A673 (cell line): ENCODE measurements at regions not wholly inside any gene's neighbourhood (a gene's known extent, or its start where the extent isn't known, plus 50 kb on each side); places are given as distances from the start of the nearest gene placed in this dataset.

Source experiments
- BruUV-seq: library from RNA; stranded (reverse); fragments of 400-500 nt; replicated peaks from 2 replicates; lab custom pipeline; 2021; lab: Mats Ljungman, UMichigan
- CTCF ChIA-PET: fragments of 300-600 bp; sonication (Branson Sonifier 250); formaldehyde crosslinking; loops from one replicate; lab custom pipeline; 2022; ENCODE audit warnings: antibody characterized with exemption; lab: Charles Lee
- POLR2A ChIA-PET: fragments of 300-600 bp; sonication (Branson Sonifier 250); formaldehyde crosslinking; loops from one replicate; lab custom pipeline; 2022; ENCODE audit warnings: antibody characterized with exemption; ENCODE audit not compliant: low non-redundant PET; lab: Charles Lee
- DNase-seq: peaks from one replicate; pipeline ENCODE4 v3.0.0-alpha.2; 2015; ENCODE audit warnings: low spot score
- H3K27ac ChIP-seq: fragments of 200-600 bp; sonication (generic); 2 replicates; pipeline ENCODE4 v1.5.1; 2016; ENCODE audit warnings: mixed run types, low read depth, mild to moderate bottlenecking, mixed read lengths, antibody characterized with exemption, low read length; ENCODE audit not compliant: poor library complexity, severe bottlenecking
- H3K27me3 ChIP-seq: fragments of 200-600 bp; sonication (generic); replicated peaks from 2 replicates; pipeline ENCODE4 v1.6.1; 2017; ENCODE audit warnings: mixed run types, low read depth, mild to moderate bottlenecking, mixed read lengths, antibody characterized with exemption, low read length; ENCODE audit not compliant: insufficient read depth, poor library complexity
- H3K36me3 ChIP-seq: fragments of 200-600 bp; sonication (generic); 2 replicates; pipeline ENCODE4 v1.6.1; 2016; ENCODE audit warnings: mixed run types, mild to moderate bottlenecking, mixed read lengths, antibody characterized with exemption, low read length; ENCODE audit not compliant: insufficient read depth, poor library complexity, severe bottlenecking
- H3K4me1 ChIP-seq: fragments of 200-600 bp; sonication (generic); 2 replicates; pipeline ENCODE4 v1.6.1; 2017; ENCODE audit warnings: mixed run types, mild to moderate bottlenecking, mixed read lengths, antibody characterized with exemption, low read length; ENCODE audit not compliant: insufficient read depth, poor library complexity, severe bottlenecking
- H3K4me3 ChIP-seq: fragments of 200-600 bp; sonication (generic); 2 replicates; pipeline ENCODE4 v1.5.1; 2016; ENCODE audit warnings: low read depth, mixed run types, mild to moderate bottlenecking, mixed read lengths, low read length; ENCODE audit not compliant: poor library complexity, severe bottlenecking
- H3K9me3 ChIP-seq: fragments of 200-600 bp; sonication (generic); 2 replicates; pipeline ENCODE4 v1.6.1; 2016; ENCODE audit warnings: mixed run types, low read depth, mild to moderate bottlenecking, mixed read lengths, antibody characterized with exemption, low read length; ENCODE audit not compliant: poor library complexity, severe bottlenecking
- CTCF ChIP-seq: fragments of 300-800, 200-600 bp; sonication (generic); conservative IDR thresholded peaks from 2 replicates; pipeline ENCODE4 v1.5.1; 2017; ENCODE audit warnings: low read depth, mild to moderate bottlenecking, antibody characterized with exemption, low read length, moderate library complexity, mixed read lengths
- EZH2 ChIP-seq: fragments of 200-600 bp; sonication (generic); IDR thresholded peaks from 2 replicates; pipeline ENCODE4 v1.6.1; 2017; ENCODE audit warnings: borderline replicate concordance, low read depth, mild to moderate bottlenecking, mixed read lengths, antibody characterized with exemption, low read length; ENCODE audit not compliant: poor library complexity, severe bottlenecking
- intact Hi-C: fragments of 100-400 bp; cut with micrococcal nuclease; formaldehyde crosslinking; loops from one replicate; pipeline ENCODE4 v1.10.0; 2022; ENCODE audit not compliant: unreplicated experiment

DNA sequence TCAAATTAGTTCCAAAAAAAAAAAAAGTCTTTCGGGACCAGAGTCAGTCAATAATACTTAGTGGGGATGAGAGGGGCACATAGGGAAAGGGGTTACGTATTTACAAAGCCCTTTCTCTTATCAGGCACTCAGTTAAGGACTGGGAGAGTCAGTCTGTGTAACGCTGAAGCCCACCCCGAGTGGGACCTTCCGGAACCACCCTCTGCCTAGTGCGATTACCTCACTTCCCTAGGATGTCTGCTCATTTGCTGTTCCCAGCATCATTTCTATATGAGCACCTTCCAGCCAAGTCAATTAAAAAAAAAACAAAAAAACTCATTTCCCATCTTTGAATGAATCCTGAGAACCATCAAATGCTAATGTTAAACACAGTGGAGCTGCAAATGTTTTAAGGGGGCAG is 76.9 kb downstream of the BMP4 start:
- intact Hi-C loops = no loop called here
- H3K27me3 ChIP-seq = peaks cover 5% of the 10 kb centered on the region
- H3K4me3 ChIP-seq = no peak overlapping the region
- POLR2A ChIA-PET = no interaction called here
- H3K9me3 ChIP-seq = no peaks in the 10 kb centered on the region
- no peak overlapping the region for H3K27ac ChIP-seq
- no peak for TF ChIP-seq CTCF
- TF ChIP-seq EZH2 = no peak
- H3K4me1 ChIP-seq = no peaks in the 10 kb centered on the region
- CTCF ChIA-PET = no interaction called here
- BruUV-seq = no TSS peak
- no peak for DNase-seq
- H3K36me3 ChIP-seq = no peaks in the 10 kb centered on the region

- no TSS peak for BruUV-seq
- no peak for DNase-seq
Observed at GRCh38 chr14:53879022-53879686, 77.5 kb downstream of the BMP4 start.

DNA sequence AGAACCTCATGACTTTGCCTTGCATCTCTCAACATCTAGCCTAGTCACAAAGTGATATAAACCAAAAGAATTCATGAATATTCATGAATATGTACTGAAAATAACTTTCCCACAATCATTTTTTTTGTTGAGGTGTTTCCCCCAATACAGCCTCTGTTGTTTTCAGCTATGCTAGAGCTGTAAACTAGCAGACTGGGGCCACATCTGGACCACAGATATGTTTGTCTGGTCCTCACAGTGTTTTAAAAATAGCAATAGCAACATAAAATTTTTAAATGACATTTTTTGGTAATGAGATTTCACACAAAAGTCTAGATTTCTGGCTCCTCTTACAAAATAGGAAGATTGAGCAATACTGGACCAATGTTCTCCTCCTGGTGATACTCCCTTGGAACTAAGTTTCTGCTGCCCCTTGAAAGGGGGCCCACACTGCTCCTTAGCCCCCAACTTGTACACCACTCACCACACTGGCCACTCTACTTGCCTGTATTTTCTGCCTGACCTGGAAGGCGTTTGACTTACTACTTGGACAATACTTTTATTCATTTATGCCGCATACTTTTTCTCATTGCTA is 81.2 kb downstream of the BMP4 start:
- BruUV-seq = no TSS peak
- Histone ChIP-seq H3K36me3 (no peaks in the 10 kb centered on the region), H3K4me1 (no peaks in the 10 kb centered on the region), H3K9me3 (no peaks in the 10 kb centered on the region), H3K4me3 (no peak overlapping the region), H3K27me3 (no peaks in the 10 kb centered on the region), H3K27ac (no peak overlapping the region)
- DNase-seq = no peak
- intact Hi-C loops = no loop called here
- POLR2A ChIA-PET = no interaction called here
- CTCF ChIA-PET = no interaction called here
- no peak for TF ChIP-seq CTCF
- TF ChIP-seq EZH2 = no peak

More at GRCh38 chr14:53879022-53879686, 77.5 kb downstream of the BMP4 start:
- no peaks in the 10 kb centered on the region for H3K9me3 ChIP-seq
- H3K27me3 ChIP-seq = peaks cover 5% of the 10 kb centered on the region
- H3K4me3 ChIP-seq = no peak overlapping the region
- CTCF ChIA-PET = no interaction called here
- intact Hi-C loops = no loop called here
- H3K36me3 ChIP-seq = no peaks in the 10 kb centered on the region
- POLR2A ChIA-PET = no interaction called here
- TF ChIP-seq EZH2 = no peak
- no peak for TF ChIP-seq CTCF
- no peak overlapping the region for H3K27ac ChIP-seq
- no peaks in the 10 kb centered on the region for H3K4me1 ChIP-seq
